Right lobe of liver (tissue), 6 donors: ENCODE measurements at regions not wholly inside any gene's neighbourhood (a gene's known extent, or its start where the extent isn't known, plus 50 kb on each side); places are given as distances from the start of the nearest gene placed in this dataset.

Experiments used
- ATAC-seq, 4 donors: fragments of 200-7000 bp; cut with Tn5 transposase; one replicate each; pipeline ENCODE4 v1.9.1; 2020; ENCODE audit warnings: mild to moderate bottlenecking in 4 of 4, moderate library complexity in 4 of 4
- DNase-seq, 3 donors: peaks; one replicate each; pipeline ENCODE4 v3.0.0-alpha.2; 2020
- H3K27ac ChIP-seq, 3 donors: fragments of 200-600 bp; one replicate each; pipeline ENCODE4 v1.8.0; 2022
- H3K27me3 ChIP-seq, 2 donors: fragments of 200-600 bp; one replicate each; pipeline ENCODE4 v1.8.0; 2022
- H3K36me3 ChIP-seq, 4 donors: fragments of 200-600 bp; sonication (generic) in 1 of 4; one replicate each; pipeline versions ENCODE4 v1.5.1 to v1.8.0; 2017 to 2022; ENCODE audit warnings: control low read depth in 1 of 4
- H3K4me1 ChIP-seq, 4 donors: fragments of 200-600 bp; sonication (generic) in 1 of 4; one replicate each; pipeline versions ENCODE4 v1.5.1 to v1.8.0; 2017 to 2022; ENCODE audit warnings: control low read depth in 1 of 4
- H3K4me3 ChIP-seq, 3 donors: fragments of 200-600 bp; one replicate each; pipeline ENCODE4 v1.8.0; 2022
- H3K9me3 ChIP-seq, 4 donors: fragments of 200-600 bp; sonication (generic) in 1 of 4; one replicate each; pipeline versions ENCODE4 v1.5.1 to v1.8.0; 2017 to 2022; ENCODE audit warnings: control low read depth in 1 of 4
- POLR2A ChIP-seq: fragments of 450-650 bp; IDR thresholded peaks from one replicate; pipeline ENCODE4 v1.6.1; 2017; ENCODE audit warnings: antibody characterized with exemption, mild to moderate bottlenecking
- WGBS: methylation state at CpG from one replicate; pipeline ENCODE4 v1.1.6; 2018; ENCODE audit warnings: low coverage, low lambda C conversion rate; ENCODE audit not compliant: insufficient coverage; ENCODE audit errors: missing lambda C conversion rate; 5-methylcytosine and 5-hydroxymethylcytosine counted together
- intact Hi-C, 2 donors: fragments of 100-400 bp; cut with DNase I; formaldehyde crosslinking; loops; one replicate each; pipeline versions ENCODE4 v1.11.2 to v1.14.1; 2022
- TF ChIP-seq, protein P1 (sequence below), 4 donors: fragments of 200-600 bp in 3 of 4; fragments of 450-650 bp in 1 of 4; IDR thresholded peaks; one replicate each; pipeline versions ENCODE4 v1.5.1 to v1.8.0; 2016 to 2022; ENCODE audit warnings: antibody characterized with exemption in 4 of 4, mild to moderate bottlenecking in 2 of 4
- donor health status: DM: no; HTN: yes; CAD: no.
- donor health status: DM: no; HTN: no; CAD: no.
- donor health status: DM: no; HTN: no; CAD: no.
- donor health status: DM: no; HTN: yes; CAD: no.
- donor health status: DM: no; HTN: yes; CAD: no.

DNA sequence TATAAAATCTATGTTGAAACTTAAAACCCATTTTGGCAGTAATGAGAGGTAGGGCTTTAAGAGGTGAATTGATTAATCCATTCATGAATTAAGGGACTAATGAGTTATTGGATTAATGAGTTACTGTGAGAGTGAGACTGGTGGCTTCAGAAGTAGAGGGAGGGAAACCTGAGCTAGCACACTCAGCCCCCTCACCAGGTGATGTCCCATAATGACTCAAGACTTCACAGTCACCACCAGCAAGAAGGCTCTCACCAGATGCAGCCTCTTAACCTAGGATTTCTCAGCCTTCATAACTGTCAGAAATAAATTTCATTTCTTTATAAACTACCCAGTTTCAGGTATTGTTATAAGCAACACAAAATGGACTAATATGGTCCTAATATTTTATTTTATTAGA, 621.7 kb upstream of the ACVR2A start:
- Histone ChIP-seq H3K36me3 (no peaks in the 10 kb centered on the region), H3K27me3 (no peaks in the 10 kb centered on the region), H3K4me3 (no peak overlapping the region), H3K9me3 (no peaks in the 10 kb centered on the region), H3K4me1 (no peaks in the 10 kb centered on the region), H3K27ac (no peak overlapping the region)
- DNase-seq (no peak), ATAC-seq (no peak)
- TF ChIP-seq POLR2A, result no peak
- TF ChIP-seq, protein P1, sequence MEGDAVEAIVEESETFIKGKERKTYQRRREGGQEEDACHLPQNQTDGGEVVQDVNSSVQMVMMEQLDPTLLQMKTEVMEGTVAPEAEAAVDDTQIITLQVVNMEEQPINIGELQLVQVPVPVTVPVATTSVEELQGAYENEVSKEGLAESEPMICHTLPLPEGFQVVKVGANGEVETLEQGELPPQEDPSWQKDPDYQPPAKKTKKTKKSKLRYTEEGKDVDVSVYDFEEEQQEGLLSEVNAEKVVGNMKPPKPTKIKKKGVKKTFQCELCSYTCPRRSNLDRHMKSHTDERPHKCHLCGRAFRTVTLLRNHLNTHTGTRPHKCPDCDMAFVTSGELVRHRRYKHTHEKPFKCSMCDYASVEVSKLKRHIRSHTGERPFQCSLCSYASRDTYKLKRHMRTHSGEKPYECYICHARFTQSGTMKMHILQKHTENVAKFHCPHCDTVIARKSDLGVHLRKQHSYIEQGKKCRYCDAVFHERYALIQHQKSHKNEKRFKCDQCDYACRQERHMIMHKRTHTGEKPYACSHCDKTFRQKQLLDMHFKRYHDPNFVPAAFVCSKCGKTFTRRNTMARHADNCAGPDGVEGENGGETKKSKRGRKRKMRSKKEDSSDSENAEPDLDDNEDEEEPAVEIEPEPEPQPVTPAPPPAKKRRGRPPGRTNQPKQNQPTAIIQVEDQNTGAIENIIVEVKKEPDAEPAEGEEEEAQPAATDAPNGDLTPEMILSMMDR (IDR thresholded peaks at IDR 0.05), result no peak
- intact Hi-C loops, result no loop called here

DNA sequence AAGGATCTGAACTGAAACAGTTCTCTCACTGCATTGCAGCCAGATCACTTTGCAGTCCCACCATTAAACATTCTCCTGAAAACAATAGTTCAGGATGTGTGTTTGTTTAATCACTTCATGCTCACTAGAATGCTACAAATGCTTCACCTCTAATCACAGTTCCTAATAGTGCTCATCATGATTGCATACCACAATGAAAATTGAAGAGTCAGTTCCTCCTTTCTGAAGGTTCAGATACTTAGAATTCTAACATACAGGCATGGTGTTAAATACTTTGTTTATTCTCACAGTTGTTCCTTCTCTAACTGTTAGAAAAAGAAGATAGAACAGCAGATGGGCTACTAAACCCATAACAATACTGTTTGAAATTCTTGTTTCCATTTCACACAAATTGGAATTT, 622.3 kb upstream of the ACVR2A start:
- H3K27ac ChIP-seq, result no peak overlapping the region
- no peak for DNase-seq
- H3K4me1 ChIP-seq, result no peaks in the 10 kb centered on the region
- no peaks in the 10 kb centered on the region for H3K9me3 ChIP-seq
- intact Hi-C loops, result no loop called here
- H3K4me3 ChIP-seq, result no peak overlapping the region
- ATAC-seq, result no peak
- H3K27me3 ChIP-seq, result no peaks in the 10 kb centered on the region
- no peaks in the 10 kb centered on the region for H3K36me3 ChIP-seq
- TF ChIP-seq, protein P1 (IDR thresholded peaks at IDR 0.05), result no peak
- no peak for TF ChIP-seq POLR2A

DNA sequence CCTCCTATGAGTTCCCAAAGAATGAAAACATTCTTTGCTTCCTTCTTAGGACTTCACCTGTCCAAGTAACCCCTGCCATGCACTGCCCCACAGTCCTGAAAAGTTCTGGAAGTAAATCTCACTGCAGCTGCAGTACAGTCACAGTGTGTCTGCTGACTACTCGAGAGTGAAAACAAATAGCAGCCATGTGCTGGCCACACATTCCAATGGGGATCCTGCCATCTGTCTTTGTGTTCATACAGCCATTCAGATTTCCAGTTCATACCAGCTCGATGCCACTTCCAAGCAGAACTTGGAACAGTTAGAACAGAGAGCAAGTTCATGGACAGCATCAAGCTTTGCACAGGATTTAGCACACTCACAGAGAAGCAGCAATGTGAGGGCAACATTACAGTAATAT, 629.9 kb upstream of the ACVR2A start:
- ATAC-seq, result no peak
- Histone ChIP-seq H3K4me3 (no peak overlapping the region), H3K27ac (no peak overlapping the region), H3K4me1 (no peaks in the 10 kb centered on the region), H3K27me3 (no peaks in the 10 kb centered on the region), H3K9me3 (no peaks in the 10 kb centered on the region), H3K36me3 (no peaks in the 10 kb centered on the region)
- TF ChIP-seq POLR2A, result no peak
- TF ChIP-seq, protein P1 (IDR thresholded peaks at IDR 0.05), result no peak
- intact Hi-C loops, result no loop called here
- DNase-seq, result no peak
- 31% methylated on average over 2 of the region's 2 CpGs for WGBS

DNA sequence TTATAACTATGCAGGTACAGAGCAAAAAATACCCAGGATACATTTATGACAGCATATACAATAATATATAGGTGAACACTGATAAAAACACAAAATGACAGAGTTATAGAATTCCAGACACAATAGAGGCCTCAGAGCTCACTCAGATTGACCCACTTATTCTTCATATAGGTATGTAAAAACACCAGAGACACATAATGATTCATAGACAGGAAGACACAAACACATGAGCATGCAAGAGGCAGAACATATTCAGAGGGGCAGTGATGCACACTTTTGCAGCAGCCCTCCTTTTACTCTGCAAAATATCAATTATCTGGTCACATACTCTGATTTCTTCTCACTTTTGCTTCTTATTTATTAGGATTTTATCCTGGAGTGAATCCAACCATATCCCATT, 633.3 kb upstream of the ACVR2A start:
- TF ChIP-seq POLR2A, result no peak
- TF ChIP-seq, protein P1 (IDR thresholded peaks at IDR 0.05), result no peak
- no peaks in the 10 kb centered on the region for H3K9me3 ChIP-seq
- H3K4me1 ChIP-seq, result no peaks in the 10 kb centered on the region
- ATAC-seq, result no peak
- no peak for DNase-seq
- H3K4me3 ChIP-seq, result no peak overlapping the region
- intact Hi-C loops, result no loop called here
- H3K36me3 ChIP-seq, result no peaks in the 10 kb centered on the region
- H3K27me3 ChIP-seq, result no peaks in the 10 kb centered on the region
- no peak overlapping the region for H3K27ac ChIP-seq

DNA sequence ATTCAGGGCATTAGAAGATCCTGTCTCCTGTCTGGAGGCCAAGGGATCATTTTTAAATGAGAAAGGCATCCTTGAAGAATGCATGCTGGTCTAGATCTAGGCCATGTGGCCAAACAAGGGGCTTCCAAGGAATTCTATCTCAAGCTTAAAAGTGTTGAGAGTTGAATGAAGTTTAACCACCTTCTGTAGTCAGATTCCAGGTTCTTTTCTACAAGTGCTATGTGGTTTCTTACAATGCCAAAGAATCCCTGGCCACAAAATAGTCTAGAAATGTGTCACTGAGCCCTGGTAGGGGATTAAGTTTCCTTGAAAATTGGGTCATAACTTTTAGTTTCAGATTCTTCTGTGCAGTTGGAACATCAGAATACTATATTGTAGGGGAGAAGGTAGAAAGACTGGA, 640.7 kb upstream of the ACVR2A start:
- Histone ChIP-seq H3K36me3 (no peaks in the 10 kb centered on the region), H3K4me1 (no peaks in the 10 kb centered on the region), H3K9me3 (no peaks in the 10 kb centered on the region), H3K27me3 (no peaks in the 10 kb centered on the region), H3K4me3 (no peak overlapping the region), H3K27ac (no peak overlapping the region)
- intact Hi-C loops, result no loop called here
- no peak for TF ChIP-seq POLR2A
- TF ChIP-seq, protein P1 (IDR thresholded peaks at IDR 0.05), result no peak
- ATAC-seq, result no peak
- no peak for DNase-seq
